Transverse colon (tissue), 4 donors: ENCODE measurements at regions not wholly inside any gene's neighbourhood (a gene's known extent, or its start where the extent isn't known, plus 50 kb on each side); places are given as distances from the start of the nearest gene placed in this dataset.

ENCODE experiments used
- DNase-seq: peaks from one replicate; pipeline ENCODE4 v3.0.0-alpha.2; 2019
- H3K27ac ChIP-seq, 4 donors: fragments of 200-600 bp; sonication (generic); 2 replicates each; pipeline ENCODE4 v1.5.1; 2016 to 2018; ENCODE audit warnings: inconsistent platforms in 4 of 4
- H3K27me3 ChIP-seq: fragments of 200-600 bp; sonication (generic); 2 replicates; pipeline ENCODE4 v1.5.1; 2017; ENCODE audit warnings: inconsistent platforms
- H3K36me3 ChIP-seq, 4 donors: fragments of 200-600 bp; sonication (generic); 2 replicates each; pipeline ENCODE4 v1.5.1; 2017 to 2019; ENCODE audit warnings: inconsistent platforms in 4 of 4
- H3K4me1 ChIP-seq, 4 donors: fragments of 200-600 bp; sonication (generic); 2 replicates each; pipeline ENCODE4 v1.5.1; 2017 to 2020; ENCODE audit warnings: inconsistent platforms in 4 of 4
- H3K4me3 ChIP-seq, 4 donors: fragments of 200-600 bp; sonication (generic); 1 replicate in 1 of 4; 2 replicates in 3 of 4; pipeline versions ENCODE4 v1.5.1 to v1.6.1; 2017 to 2019; ENCODE audit warnings: inconsistent platforms in 4 of 4
- H3K9me3 ChIP-seq, 2 donors: fragments of 200-600 bp; sonication (generic); 2 replicates each; pipeline ENCODE4 v1.5.1; 2017 to 2019; ENCODE audit warnings: inconsistent platforms in 2 of 2
- EP300 ChIP-seq: sonication (generic); formaldehyde crosslinking; IDR thresholded peaks from one replicate; pipeline ENCODE4 v1.6.1; 2017; ENCODE audit warnings: antibody characterized with exemption, low read depth
- POLR2A ChIP-seq: fragments of 450-650 bp; IDR thresholded peaks from one replicate; pipeline ENCODE4 v1.6.1; 2016; ENCODE audit warnings: antibody characterized with exemption, mild to moderate bottlenecking, moderate library complexity
- POLR2AphosphoS5 ChIP-seq, 3 donors: sonication (generic); formaldehyde crosslinking; IDR thresholded peaks; one replicate each; pipeline ENCODE4 v1.6.1; 2016; ENCODE audit warnings: antibody characterized with exemption in 3 of 3
- WGBS, 2 donors: methylation state at CpG; one replicate each; pipeline ENCODE4 v1.1.5; 2018; ENCODE audit warnings: low coverage in 1 of 2; 5-methylcytosine and 5-hydroxymethylcytosine counted together
- in situ Hi-C, 4 donors: fragments of 200-750 bp; cut with MboI; loops; one replicate each; pipeline versions ENCODE4 v1.15.0 to v1.15.1; 2017; ENCODE audit warnings: low sequenced_read_pairs in 3 of 4, low pct_ligation_motif_present in 1 of 4, low pct_unique_long_range_greater_than_20kb in 1 of 4
- intact Hi-C: fragments of 100-400 bp; cut with DNase I; formaldehyde crosslinking; loops from one replicate; pipeline ENCODE4 v1.15.1; 2023; ENCODE audit warnings: low total_unique reads
- TF ChIP-seq, protein P1 (sequence below), 5 experiments: fragments of 200-600 bp in 3 of 5; fragments of 450-650 bp in 2 of 5; sonication (generic) in 3 of 5; IDR thresholded peaks; 1 replicate in 2 of 5; 2 replicates in 3 of 5; pipeline ENCODE4 v1.5.1; 2016 to 2017; ENCODE audit warnings: antibody characterized with exemption in 5 of 5, inconsistent platforms in 3 of 5, mild to moderate bottlenecking in 2 of 5, moderate library complexity in 1 of 5

- Histone ChIP-seq H3K36me3 (no peaks in the 10 kb centered on the region), H3K4me3 (no peak overlapping the region), H3K4me1 (no peaks in the 10 kb centered on the region), H3K27ac (no peak overlapping the region), H3K9me3 (no peaks in the 10 kb centered on the region), H3K27me3 (no peaks in the 10 kb centered on the region)
- WGBS, 2 donors: 84 to 92% methylated on average over 2 of the region's 2 CpGs
- no peak for TF ChIP-seq POLR2A
- TF ChIP-seq POLR2AphosphoS5 (IDR thresholded peaks at IDR 0.05): no peak
- TF ChIP-seq EP300: no peak
- TF ChIP-seq, protein P1, sequence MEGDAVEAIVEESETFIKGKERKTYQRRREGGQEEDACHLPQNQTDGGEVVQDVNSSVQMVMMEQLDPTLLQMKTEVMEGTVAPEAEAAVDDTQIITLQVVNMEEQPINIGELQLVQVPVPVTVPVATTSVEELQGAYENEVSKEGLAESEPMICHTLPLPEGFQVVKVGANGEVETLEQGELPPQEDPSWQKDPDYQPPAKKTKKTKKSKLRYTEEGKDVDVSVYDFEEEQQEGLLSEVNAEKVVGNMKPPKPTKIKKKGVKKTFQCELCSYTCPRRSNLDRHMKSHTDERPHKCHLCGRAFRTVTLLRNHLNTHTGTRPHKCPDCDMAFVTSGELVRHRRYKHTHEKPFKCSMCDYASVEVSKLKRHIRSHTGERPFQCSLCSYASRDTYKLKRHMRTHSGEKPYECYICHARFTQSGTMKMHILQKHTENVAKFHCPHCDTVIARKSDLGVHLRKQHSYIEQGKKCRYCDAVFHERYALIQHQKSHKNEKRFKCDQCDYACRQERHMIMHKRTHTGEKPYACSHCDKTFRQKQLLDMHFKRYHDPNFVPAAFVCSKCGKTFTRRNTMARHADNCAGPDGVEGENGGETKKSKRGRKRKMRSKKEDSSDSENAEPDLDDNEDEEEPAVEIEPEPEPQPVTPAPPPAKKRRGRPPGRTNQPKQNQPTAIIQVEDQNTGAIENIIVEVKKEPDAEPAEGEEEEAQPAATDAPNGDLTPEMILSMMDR (IDR thresholded peaks at IDR 0.05): no peak
- DNase-seq: no peak
- in situ Hi-C loops: no loop called here
- intact Hi-C loops: no loop called here
These were observed 880.6 kb upstream of the C9orf72 start for GRCh38 chr9:28453918-28454317.

DNA sequence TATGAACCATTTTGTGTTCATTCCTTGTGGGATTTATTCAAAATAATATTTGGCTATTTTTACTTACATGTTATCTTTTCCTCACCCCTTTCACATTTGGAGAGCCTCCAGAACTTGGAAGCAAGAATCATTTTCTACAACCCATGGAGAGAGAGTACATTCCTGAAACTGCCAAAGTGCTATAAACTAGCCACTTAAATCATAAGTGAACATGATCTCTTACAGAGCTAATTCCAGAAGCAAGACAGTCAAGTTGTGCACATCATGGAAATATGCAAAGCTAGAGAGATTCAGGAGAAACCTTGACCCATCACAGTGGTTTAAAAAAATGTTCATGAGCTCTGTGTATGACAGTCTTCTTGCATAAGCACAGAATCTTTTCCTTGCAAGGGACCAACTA is 883.6 kb upstream of the C9orf72 start:
- H3K27ac ChIP-seq: no peak overlapping the region
- no peak overlapping the region for H3K4me3 ChIP-seq
- no peaks in the 10 kb centered on the region for H3K9me3 ChIP-seq
- H3K27me3 ChIP-seq: no peaks in the 10 kb centered on the region
- no peak for DNase-seq
- intact Hi-C loops (loop anchor here (2.0 kb wide), 1 partner anchor 52 kb away; no protein-coding TSS in a partner anchor), in situ Hi-C loops (no loop called here)
- H3K4me1 ChIP-seq: no peaks in the 10 kb centered on the region
- TF ChIP-seq, protein P1 (IDR thresholded peaks at IDR 0.05): no peak
- TF ChIP-seq POLR2AphosphoS5 (IDR thresholded peaks at IDR 0.05) (no peak), POLR2A (no peak), EP300 (no peak)
- no peaks in the 10 kb centered on the region for H3K36me3 ChIP-seq

DNA sequence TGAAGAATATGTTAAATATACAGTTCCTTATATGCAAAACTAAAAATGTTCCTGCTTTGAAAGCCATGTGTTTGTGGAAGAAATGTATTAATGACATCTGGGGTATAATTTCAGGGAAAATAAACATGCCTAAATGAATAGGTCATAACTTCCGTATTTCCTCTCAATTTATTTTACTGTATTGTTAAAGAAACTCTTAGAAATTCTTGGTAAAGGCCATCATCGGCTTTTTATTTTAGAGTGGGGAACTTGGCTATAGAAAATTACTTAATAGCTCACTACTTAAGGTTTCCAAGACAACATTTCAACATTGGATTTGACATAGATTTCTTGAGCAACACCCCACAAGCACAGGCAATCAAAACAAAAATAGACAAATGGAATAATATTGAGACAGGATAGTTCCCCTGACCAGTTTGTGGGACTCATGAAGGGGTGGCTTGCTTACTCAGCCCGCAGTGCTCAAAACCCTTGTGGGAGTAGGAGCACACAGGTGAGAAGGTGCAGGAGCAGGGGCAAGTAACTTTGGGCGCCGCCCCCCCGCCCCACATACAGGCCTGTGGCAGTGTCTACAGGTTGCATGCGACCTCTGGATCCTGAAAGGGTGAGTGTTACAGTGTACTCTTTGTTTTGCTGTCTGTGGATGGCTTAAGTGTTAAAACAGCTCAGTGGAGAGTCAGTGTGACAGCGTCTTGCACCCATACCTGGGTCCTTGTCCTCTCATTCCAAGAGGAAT is 891.4 kb upstream of the C9orf72 start:
- Histone ChIP-seq H3K36me3 (no peaks in the 10 kb centered on the region), H3K9me3 (peaks cover 0 to 8% of the 10 kb centered on the region in 2 donors), H3K4me1 (no peaks in the 10 kb centered on the region), H3K4me3 (no peak overlapping the region), H3K27ac (no peak overlapping the region), H3K27me3 (no peaks in the 10 kb centered on the region)
- TF ChIP-seq, protein P1 (IDR thresholded peaks at IDR 0.05): no peak
- TF ChIP-seq EP300: no peak
- no peak for TF ChIP-seq POLR2A
- TF ChIP-seq POLR2AphosphoS5 (IDR thresholded peaks at IDR 0.05): no peak
- in situ Hi-C loops: no loop called here
- intact Hi-C loops: no loop called here
- no peak for DNase-seq
- WGBS, 2 donors: 58 to 83% methylated on average over 2 to 8 of the region's 8 CpGs

GRCh38 chr9:28471261-28471660 is 898.0 kb upstream of the C9orf72 start:
- peaks cover 0 to 4% of the 10 kb centered on the region in 2 donors for H3K9me3 ChIP-seq
- in situ Hi-C loops (no loop called here), intact Hi-C loops (no loop called here)
- no peaks in the 10 kb centered on the region for H3K27me3 ChIP-seq
- no peak overlapping the region for H3K27ac ChIP-seq
- H3K4me1 ChIP-seq: no peaks in the 10 kb centered on the region
- WGBS, 2 donors: 58 to 63% methylated on average over 2 of the region's 2 CpGs
- no peak overlapping the region for H3K4me3 ChIP-seq
- no peak for TF ChIP-seq POLR2AphosphoS5 (IDR thresholded peaks at IDR 0.05)
- no peak for TF ChIP-seq POLR2A
- TF ChIP-seq, protein P1 (IDR thresholded peaks at IDR 0.05): no peak
- no peak for TF ChIP-seq EP300
- H3K36me3 ChIP-seq: no peaks in the 10 kb centered on the region
- DNase-seq: no peak
